Peyer's patch (tissue), 4 donors: ENCODE measurements at regions not wholly inside any gene's neighbourhood (a gene's known extent, or its start where the extent isn't known, plus 50 kb on each side); places are given as distances from the start of the nearest gene placed in this dataset.

Source experiments
- POLR2A ChIP-seq, 2 donors: fragments of 450-650 bp; IDR thresholded peaks; one replicate each; pipeline ENCODE4 v1.5.1; 2017; ENCODE audit warnings: antibody characterized with exemption in 2 of 2, mild to moderate bottlenecking in 2 of 2, moderate library complexity in 2 of 2
- TF ChIP-seq, protein P1 (sequence below), 6 experiments: fragments of 450-650 bp in 4 of 6; fragments of 200-600 bp in 2 of 6; sonication (generic) in 1 of 6; IDR thresholded peaks; one replicate each; pipeline ENCODE4 v1.5.1; 2017 to 2019; ENCODE audit warnings: antibody characterized with exemption in 6 of 6, mild to moderate bottlenecking in 3 of 6, moderate library complexity in 1 of 6

DNA sequence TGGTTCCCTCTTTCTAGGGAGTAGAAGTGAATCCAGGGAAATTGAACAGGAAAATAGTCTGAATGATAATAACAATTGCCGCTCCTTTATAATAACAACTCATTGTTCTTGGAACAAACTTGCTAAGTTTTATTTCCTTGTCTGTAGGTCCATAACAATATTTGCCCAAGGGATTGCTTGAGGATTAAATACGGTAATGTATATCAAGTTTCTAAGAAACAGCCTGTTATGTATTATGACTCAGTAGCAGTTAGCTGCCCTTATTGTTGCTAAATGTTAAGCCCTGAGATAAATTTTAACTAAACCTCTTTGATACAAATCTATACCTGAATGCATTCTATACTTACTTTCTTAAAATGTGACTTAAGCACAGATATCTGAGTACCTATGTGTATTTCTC lies 215.9 kb upstream of the AADAT start:
- TF ChIP-seq, protein P1, sequence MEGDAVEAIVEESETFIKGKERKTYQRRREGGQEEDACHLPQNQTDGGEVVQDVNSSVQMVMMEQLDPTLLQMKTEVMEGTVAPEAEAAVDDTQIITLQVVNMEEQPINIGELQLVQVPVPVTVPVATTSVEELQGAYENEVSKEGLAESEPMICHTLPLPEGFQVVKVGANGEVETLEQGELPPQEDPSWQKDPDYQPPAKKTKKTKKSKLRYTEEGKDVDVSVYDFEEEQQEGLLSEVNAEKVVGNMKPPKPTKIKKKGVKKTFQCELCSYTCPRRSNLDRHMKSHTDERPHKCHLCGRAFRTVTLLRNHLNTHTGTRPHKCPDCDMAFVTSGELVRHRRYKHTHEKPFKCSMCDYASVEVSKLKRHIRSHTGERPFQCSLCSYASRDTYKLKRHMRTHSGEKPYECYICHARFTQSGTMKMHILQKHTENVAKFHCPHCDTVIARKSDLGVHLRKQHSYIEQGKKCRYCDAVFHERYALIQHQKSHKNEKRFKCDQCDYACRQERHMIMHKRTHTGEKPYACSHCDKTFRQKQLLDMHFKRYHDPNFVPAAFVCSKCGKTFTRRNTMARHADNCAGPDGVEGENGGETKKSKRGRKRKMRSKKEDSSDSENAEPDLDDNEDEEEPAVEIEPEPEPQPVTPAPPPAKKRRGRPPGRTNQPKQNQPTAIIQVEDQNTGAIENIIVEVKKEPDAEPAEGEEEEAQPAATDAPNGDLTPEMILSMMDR (IDR thresholded peaks at IDR 0.05), result no peak
- no peak for TF ChIP-seq POLR2A (IDR thresholded peaks at IDR 0.05)
